ENCODE measurements at regions not wholly inside any gene's neighbourhood (a gene's known extent, or its start where the extent isn't known, plus 50 kb on each side); places are given as distances from the start of the nearest gene placed in this dataset.

DNA sequence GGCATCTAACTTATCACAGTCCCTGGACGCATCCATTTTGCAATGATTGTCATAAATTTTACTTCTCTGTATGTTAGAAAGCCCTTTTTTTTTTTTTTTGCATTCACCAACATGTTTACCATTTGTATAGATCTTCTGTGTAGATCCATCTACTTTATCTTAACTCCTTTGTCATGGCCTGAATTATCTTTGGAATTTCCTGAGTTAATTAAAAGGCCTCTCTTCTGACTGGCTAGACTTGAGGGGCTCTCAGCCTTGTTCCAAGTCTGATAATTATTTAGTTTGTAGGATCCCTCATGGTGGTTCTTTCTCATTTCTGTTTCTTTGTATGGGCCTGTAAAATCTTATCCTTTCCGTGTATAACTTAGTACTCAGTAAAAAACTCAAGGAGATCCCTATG lies 387.0 kb downstream of the C12orf50 start:
- intact Hi-C loops (cut with DNase I) = no loop called here
- no peak overlapping the region for H3K27ac ChIP-seq
- H3K9me3 ChIP-seq = no peaks in the 10 kb centered on the region
- ATAC-seq (no peak), DNase-seq (no peak)
- H3K4me3 ChIP-seq = no peak overlapping the region
- no peaks in the 10 kb centered on the region for H3K4me1 ChIP-seq
- no peaks in the 10 kb centered on the region for H3K36me3 ChIP-seq
- TF ChIP-seq CTCF (IDR thresholded peaks at IDR 0.05) = no peak
- no peaks in the 10 kb centered on the region for H3K27me3 ChIP-seq

GRCh38 chr12:87618199-87618598 lies 411.0 kb downstream of the C12orf50 start:
- intact Hi-C loops (cut with DNase I) = no loop called here
- H3K4me3 ChIP-seq = no peak overlapping the region
- no peaks in the 10 kb centered on the region for H3K27me3 ChIP-seq
- H3K27ac ChIP-seq = no peak overlapping the region
- DNase-seq = no peak
- no peak for TF ChIP-seq CTCF (IDR thresholded peaks at IDR 0.05)
- no peak for ATAC-seq
- no peaks in the 10 kb centered on the region for H3K9me3 ChIP-seq
- no peaks in the 10 kb centered on the region for H3K4me1 ChIP-seq
- H3K36me3 ChIP-seq = no peaks in the 10 kb centered on the region

GRCh38 chr12:87612996-87613395 lies 416.2 kb downstream of the C12orf50 start:
- Histone ChIP-seq H3K4me1 (no peaks in the 10 kb centered on the region), H3K27ac (no peak overlapping the region), H3K9me3 (no peaks in the 10 kb centered on the region), H3K4me3 (no peak overlapping the region), H3K27me3 (no peaks in the 10 kb centered on the region), H3K36me3 (no peaks in the 10 kb centered on the region)
- TF ChIP-seq CTCF (IDR thresholded peaks at IDR 0.05) = no peak
- intact Hi-C loops (cut with DNase I) = no loop called here
- ATAC-seq (no peak), DNase-seq (no peak)

GRCh38 chr12:87608321-87608720 lies 420.9 kb downstream of the C12orf50 start:
- Histone ChIP-seq H3K27me3 (no peaks in the 10 kb centered on the region), H3K27ac (no peak overlapping the region), H3K4me3 (no peak overlapping the region), H3K4me1 (no peaks in the 10 kb centered on the region), H3K36me3 (no peaks in the 10 kb centered on the region), H3K9me3 (no peaks in the 10 kb centered on the region)
- DNase-seq (no peak), ATAC-seq (no peak)
- no peak for TF ChIP-seq CTCF (IDR thresholded peaks at IDR 0.05)
- intact Hi-C loops (cut with DNase I) = no loop called here

DNA sequence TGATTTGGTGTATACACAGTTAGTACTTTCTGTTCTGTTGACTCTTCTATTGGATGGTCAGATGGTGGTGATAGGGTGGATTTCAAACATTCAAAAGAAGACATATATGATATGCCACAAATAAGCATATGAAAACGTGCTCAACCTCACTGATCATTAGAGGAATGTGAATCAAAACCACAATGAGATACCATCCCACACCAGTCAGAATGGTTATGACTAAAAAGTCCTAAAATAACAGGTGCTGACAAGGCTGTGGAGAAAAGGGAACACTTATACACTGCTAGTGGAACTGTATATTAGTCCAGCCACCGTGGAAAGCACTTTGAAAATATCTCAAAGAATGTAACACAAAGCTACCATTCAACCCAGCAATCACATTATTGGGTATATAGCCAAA lies 425.5 kb downstream of the C12orf50 start:
- Histone ChIP-seq H3K9me3 (no peaks in the 10 kb centered on the region), H3K36me3 (no peaks in the 10 kb centered on the region), H3K4me1 (no peaks in the 10 kb centered on the region), H3K27me3 (no peaks in the 10 kb centered on the region), H3K4me3 (no peak overlapping the region), H3K27ac (no peak overlapping the region)
- TF ChIP-seq CTCF (IDR thresholded peaks at IDR 0.05) = no peak
- DNase-seq (no peak), ATAC-seq (no peak)
- intact Hi-C loops (cut with DNase I) = no loop called here

DNA sequence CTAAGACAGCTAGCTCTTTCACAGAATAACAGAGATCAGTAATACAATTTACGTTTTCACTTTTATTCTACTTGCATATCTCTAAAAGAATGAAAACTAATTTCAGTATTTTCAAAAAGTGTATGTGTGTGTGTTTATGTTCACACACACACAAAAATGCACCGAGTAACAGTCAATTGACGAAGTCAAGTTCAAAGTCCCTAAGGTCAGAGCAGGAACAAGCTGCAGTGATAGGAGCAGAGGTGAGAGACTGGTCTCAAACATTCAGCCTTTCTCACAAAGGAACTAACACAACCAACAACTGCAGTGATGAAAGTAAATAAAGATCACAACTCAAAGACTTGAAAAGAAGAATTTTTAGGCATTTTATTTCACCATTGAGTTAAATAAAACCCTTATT lies 429.7 kb downstream of the C12orf50 start:
- no peaks in the 10 kb centered on the region for H3K27me3 ChIP-seq
- H3K27ac ChIP-seq = no peak overlapping the region
- H3K36me3 ChIP-seq = no peaks in the 10 kb centered on the region
- intact Hi-C loops (cut with DNase I) = no loop called here
- DNase-seq (no peak), ATAC-seq (no peak)
- no peaks in the 10 kb centered on the region for H3K4me1 ChIP-seq
- H3K4me3 ChIP-seq = no peak overlapping the region
- TF ChIP-seq CTCF (IDR thresholded peaks at IDR 0.05) = no peak
- H3K9me3 ChIP-seq = no peaks in the 10 kb centered on the region

Data from upper lobe of right lung (tissue), 1 donor.